ENCODE measurements at regions not wholly inside any gene's neighbourhood (a gene's known extent, or its start where the extent isn't known, plus 50 kb on each side); places are given as distances from the start of the nearest gene placed in this dataset.
A peak's percentile ranks its signal among the peaks of the same experiment; 100 is the strongest.
"Not testable (repeated sequence)": the region's sequence is repeated elsewhere in the genome, so short reads cannot be mapped to it uniquely, and the experiment has no call there.

DNA sequence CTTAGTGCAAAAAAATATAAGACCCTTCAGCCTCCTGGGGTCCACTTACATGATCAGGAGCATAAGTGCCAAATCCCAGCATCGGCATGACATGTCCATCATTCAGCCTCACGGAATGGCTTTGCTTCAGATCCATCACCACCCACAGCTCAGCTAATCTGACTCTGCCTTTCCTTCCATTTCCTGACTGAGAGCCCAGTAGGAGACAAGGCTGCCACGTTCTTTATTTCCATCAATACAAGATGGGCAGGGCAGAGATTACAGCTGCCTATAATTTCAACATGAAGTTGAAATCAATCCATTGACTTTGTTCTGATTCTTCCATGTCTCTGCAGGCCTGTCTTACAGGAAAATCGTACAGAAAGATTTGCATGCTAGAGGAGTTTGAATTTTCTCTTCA lies 76.4 kb upstream of the UCN3 start:
- TF ChIP-seq, protein P1, sequence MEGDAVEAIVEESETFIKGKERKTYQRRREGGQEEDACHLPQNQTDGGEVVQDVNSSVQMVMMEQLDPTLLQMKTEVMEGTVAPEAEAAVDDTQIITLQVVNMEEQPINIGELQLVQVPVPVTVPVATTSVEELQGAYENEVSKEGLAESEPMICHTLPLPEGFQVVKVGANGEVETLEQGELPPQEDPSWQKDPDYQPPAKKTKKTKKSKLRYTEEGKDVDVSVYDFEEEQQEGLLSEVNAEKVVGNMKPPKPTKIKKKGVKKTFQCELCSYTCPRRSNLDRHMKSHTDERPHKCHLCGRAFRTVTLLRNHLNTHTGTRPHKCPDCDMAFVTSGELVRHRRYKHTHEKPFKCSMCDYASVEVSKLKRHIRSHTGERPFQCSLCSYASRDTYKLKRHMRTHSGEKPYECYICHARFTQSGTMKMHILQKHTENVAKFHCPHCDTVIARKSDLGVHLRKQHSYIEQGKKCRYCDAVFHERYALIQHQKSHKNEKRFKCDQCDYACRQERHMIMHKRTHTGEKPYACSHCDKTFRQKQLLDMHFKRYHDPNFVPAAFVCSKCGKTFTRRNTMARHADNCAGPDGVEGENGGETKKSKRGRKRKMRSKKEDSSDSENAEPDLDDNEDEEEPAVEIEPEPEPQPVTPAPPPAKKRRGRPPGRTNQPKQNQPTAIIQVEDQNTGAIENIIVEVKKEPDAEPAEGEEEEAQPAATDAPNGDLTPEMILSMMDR (IDR thresholded peaks at IDR 0.05; ENCODE audit: low read depth, low read length): no peak
- no peaks in the 10 kb centered on the region for H3K27me3 ChIP-seq
- no peak for DNase-seq (ENCODE audit: low read depth in 1 of 2, low spot score in 1 of 2)
- no peaks in the 10 kb centered on the region for H3K36me3 ChIP-seq
- H3K4me3 ChIP-seq: no peak overlapping the region
- no peak overlapping the region for H3K27ac ChIP-seq
- no peaks in the 10 kb centered on the region for H3K9me3 ChIP-seq (ENCODE audit: low read depth)
- H3K4me1 ChIP-seq (ENCODE audit: low read depth): no peaks in the 10 kb centered on the region

DNA sequence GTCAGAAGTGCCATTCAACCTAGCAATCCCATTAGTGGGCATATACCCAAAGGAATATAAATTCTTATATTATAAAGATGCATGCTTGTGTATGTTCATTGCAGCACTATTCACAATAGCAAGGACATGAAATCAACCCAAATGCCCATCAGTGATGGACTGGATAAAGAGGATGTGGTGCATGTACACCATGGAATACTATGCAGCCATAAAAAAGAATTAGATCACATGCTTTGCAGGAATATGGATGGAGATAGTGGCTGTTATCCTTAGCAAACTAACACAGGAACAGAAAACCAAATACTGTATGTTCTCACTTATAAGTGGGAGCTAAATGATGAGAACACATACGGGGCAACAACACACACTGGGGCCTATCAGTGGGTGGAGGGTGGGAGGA lies 75.5 kb upstream of the UCN3 start:
- not testable (repeated sequence) for H3K36me3 ChIP-seq; DNase-seq (ENCODE audit: low read depth in 1 of 2, low spot score in 1 of 2); H3K4me1 ChIP-seq (ENCODE audit: low read depth); H3K27ac ChIP-seq; H3K9me3 ChIP-seq (ENCODE audit: low read depth); H3K4me3 ChIP-seq; H3K27me3 ChIP-seq

DNA sequence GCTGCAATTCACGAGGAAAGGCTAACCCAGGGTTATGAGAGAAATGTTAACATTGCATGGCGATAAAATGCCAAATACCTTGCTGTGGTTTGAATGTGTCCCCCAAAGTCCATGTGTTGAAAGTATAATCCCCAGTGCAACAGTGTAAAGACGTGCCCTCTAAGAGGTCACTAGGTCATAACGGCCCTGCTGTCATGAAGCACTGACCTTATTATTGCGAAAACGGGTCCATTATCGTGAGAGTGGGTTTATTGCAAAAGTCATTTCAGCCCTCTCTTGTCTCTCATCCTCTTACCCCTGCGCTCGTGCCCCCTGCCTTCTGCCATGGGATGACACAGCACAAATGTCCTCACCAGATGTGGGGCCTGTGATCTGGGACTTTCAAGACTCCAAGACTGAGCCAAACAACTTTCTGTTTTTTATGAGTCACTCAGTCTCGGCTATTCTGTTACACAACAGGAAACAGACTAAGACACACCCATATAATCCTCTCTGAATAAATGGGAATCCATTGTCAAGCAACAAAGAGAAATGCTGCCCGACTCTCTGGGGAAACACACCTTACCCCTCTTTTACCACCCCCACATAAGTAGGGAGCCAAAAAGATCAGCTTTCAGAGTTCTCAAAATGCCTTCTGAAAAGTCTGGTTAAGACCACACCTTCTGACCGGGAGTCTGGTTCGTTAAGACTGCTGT lies 73.1 kb upstream of the UCN3 start:
- no peaks in the 10 kb centered on the region for H3K27me3 ChIP-seq
- H3K36me3 ChIP-seq: no peaks in the 10 kb centered on the region
- no peak overlapping the region for H3K4me3 ChIP-seq
- DNase-seq (ENCODE audit: low read depth in 1 of 2, low spot score in 1 of 2): peak in 1 of 2 donors; percentile 90
- no peaks in the 10 kb centered on the region for H3K9me3 ChIP-seq (ENCODE audit: low read depth)
- TF ChIP-seq, protein P1 (IDR thresholded peaks at IDR 0.05; ENCODE audit: low read depth, low read length): no peak
- H3K4me1 ChIP-seq (ENCODE audit: low read depth): no peaks in the 10 kb centered on the region
- no peak overlapping the region for H3K27ac ChIP-seq

DNA sequence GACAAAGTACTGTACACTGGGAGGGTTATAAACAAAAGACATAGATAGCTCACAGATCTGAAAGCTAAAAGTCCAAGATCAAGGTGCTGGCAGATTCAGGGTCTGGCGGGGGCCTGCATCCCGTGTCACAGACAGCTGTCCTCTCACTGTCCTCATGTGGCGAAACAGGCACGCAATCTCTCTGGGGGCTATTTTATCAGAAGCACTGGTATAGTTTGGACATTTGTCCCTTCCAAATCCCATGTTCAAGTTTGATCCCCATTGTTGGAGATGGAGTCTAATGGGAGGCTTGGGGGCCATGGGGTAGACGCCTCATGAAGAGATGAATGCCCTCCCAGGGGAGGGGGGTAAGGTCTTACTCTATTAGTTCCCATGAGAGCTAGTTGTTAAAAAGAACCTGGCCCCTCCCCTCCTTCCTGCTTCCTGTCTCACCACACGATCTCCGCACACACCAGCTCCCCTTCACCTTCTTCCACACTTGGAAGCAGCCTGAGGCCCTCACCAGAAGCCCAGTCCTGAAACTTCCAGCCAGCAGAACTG lies 72.5 kb upstream of the UCN3 start:
- Histone ChIP-seq H3K9me3 (ENCODE audit: low read depth) (no peaks in the 10 kb centered on the region), H3K27me3 (no peaks in the 10 kb centered on the region), H3K36me3 (no peaks in the 10 kb centered on the region), H3K4me1 (ENCODE audit: low read depth) (no peaks in the 10 kb centered on the region), H3K27ac (no peak overlapping the region), H3K4me3 (no peak overlapping the region)
- TF ChIP-seq, protein P1 (IDR thresholded peaks at IDR 0.05; ENCODE audit: low read depth, low read length): no peak
- DNase-seq (ENCODE audit: low read depth in 1 of 2, low spot score in 1 of 2): no peak

DNA sequence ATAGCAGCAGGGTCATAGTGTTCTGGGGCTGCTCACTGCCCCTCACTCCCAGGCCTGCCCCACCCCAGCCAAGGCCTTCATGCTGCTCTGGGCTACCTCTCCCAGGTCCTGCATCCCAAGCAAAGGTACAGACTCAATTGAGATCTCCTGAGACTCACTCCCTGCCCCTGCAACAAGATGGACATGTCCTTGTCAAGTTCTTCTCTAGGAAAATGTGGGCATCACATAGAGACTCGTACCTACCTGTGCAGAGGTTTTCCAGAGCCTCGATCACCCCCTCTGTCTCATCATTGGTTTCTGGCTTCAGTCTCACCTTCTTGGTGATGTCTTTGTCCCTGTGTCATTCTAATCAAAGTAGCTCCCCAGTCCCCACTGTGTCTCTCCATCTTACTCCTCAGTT lies 71.8 kb upstream of the UCN3 start:
- not testable (repeated sequence) for H3K36me3 ChIP-seq; H3K27ac ChIP-seq; DNase-seq (ENCODE audit: low read depth in 1 of 2, low spot score in 1 of 2)

DNA sequence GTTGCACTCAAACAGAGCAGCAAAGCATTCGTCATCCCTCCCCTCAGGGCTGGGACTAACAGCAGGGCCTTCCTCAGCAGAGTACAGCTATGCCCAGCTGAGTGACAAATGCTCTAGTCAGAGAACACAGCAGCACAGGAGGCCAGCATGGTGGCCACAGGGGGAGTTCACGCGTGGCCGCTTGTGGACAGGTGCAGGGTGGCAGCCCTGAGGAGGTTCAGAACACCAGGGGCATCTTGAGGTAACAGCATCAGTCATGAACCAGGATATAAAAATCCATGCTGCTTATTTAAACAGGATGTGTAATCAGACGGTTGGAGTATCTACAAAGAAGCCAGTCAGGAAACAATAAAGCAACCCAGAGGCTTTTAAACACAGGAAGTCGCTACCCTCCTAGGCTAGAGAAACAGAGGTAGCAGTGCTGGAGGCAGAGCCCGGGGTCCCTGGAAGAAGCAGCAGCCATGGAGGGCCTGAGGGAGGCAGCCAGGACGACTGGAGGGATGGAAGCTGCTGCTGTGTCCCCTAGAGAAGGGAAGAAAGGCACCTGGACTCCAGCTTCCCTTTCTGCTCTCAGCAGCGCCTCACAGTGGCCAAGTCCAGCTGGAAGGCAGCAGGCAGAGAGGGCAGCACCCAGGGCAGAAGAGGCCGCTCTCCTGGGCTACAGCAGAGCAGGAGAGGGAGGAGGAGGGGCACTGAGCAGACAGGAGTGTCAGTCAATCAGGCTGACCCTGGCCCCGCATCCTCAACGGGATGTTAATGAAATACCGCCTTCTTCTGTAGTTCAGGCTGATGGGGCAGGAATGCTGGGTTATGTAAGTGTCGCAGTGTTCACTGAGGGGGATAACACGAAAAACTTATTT lies 70.8 kb upstream of the UCN3 start:
- Histone ChIP-seq H3K36me3 (no peaks in the 10 kb centered on the region), H3K4me3 (no peak overlapping the region), H3K4me1 (ENCODE audit: low read depth) (no peaks in the 10 kb centered on the region), H3K9me3 (ENCODE audit: low read depth) (no peaks in the 10 kb centered on the region), H3K27ac (no peak overlapping the region), H3K27me3 (no peaks in the 10 kb centered on the region)
- DNase-seq (ENCODE audit: low read depth in 1 of 2, low spot score in 1 of 2): peak; percentile 59 to 65
- TF ChIP-seq, protein P1 (IDR thresholded peaks at IDR 0.05; ENCODE audit: low read depth, low read length): peak; percentile 59

More for the DNA sequence above, 71.8 kb upstream of the UCN3 start:
- H3K4me1 ChIP-seq (ENCODE audit: low read depth); H3K4me3 ChIP-seq; H3K9me3 ChIP-seq (ENCODE audit: low read depth); H3K27me3 ChIP-seq: not testable (repeated sequence)
